ENCODE measurements at regions not wholly inside any gene's neighbourhood (a gene's known extent, or its start where the extent isn't known, plus 50 kb on each side); places are given as distances from the start of the nearest gene placed in this dataset.

- no peak for TF ChIP-seq GABPA (IDR thresholded peaks at IDR 0.05 in 1 of 2, conservative IDR thresholded peaks at IDR 0.05 in 1 of 2)
- TF ChIP-seq REST (IDR thresholded peaks at IDR 0.05), result no peak
- TF ChIP-seq CTCF (IDR thresholded peaks at IDR 0.05; ENCODE audit: low read depth, low read length, missing input control), result peak; percentile 63
- TF ChIP-seq NR2F2 (IDR thresholded peaks at IDR 0.05), result no peak
- peak; percentile 87 to 91 for TF ChIP-seq RAD21 (IDR thresholded peaks at IDR 0.05)
- peak; percentile 12 to 41 for TF ChIP-seq RXRA (IDR thresholded peaks at IDR 0.05)
- peak; percentile 46 for TF ChIP-seq SP1 (IDR thresholded peaks at IDR 0.05)
- TF ChIP-seq MAX (IDR thresholded peaks at IDR 0.05), result no peak
- TF ChIP-seq ZBTB33 (IDR thresholded peaks at IDR 0.05), result no peak
- TF ChIP-seq ATF3 (IDR thresholded peaks at IDR 0.05), result no peak
- no peak for TF ChIP-seq TAF1 (conservative IDR thresholded peaks at IDR 0.05)
- TF ChIP-seq HNF4A (conservative IDR thresholded peaks at IDR 0.05), result peak; percentile 74 to 96
- no peak for TF ChIP-seq FOXA1 (IDR thresholded peaks at IDR 0.05)
- TF ChIP-seq JUND (IDR thresholded peaks at IDR 0.05), result no peak
Observed at GRCh38 chr1:80217377-80217986, 1211.0 kb upstream of the ADGRL4 start.

All from liver (tissue), 3 donors.